GM12892 (cell line): ENCODE measurements at regions not wholly inside any gene's neighbourhood (a gene's known extent, or its start where the extent isn't known, plus 50 kb on each side); places are given as distances from the start of the nearest gene placed in this dataset.

Experiments
- POLR2A ChIP-seq: IDR thresholded peaks from 2 replicates; pipeline ENCODE4 v1.6.1; 2011; ENCODE audit warnings: low read depth, low read length, control low read depth
- POLR2AphosphoS5 ChIP-seq: IDR thresholded peaks from 2 replicates; pipeline ENCODE4 v1.6.1; 2011; ENCODE audit warnings: low read depth, low read length, control low read depth
- TAF1 ChIP-seq: IDR thresholded peaks from 2 replicates; pipeline ENCODE4 v1.6.1; 2011; ENCODE audit warnings: low read depth, mild to moderate bottlenecking, control low read depth, low read length, borderline replicate concordance

DNA sequence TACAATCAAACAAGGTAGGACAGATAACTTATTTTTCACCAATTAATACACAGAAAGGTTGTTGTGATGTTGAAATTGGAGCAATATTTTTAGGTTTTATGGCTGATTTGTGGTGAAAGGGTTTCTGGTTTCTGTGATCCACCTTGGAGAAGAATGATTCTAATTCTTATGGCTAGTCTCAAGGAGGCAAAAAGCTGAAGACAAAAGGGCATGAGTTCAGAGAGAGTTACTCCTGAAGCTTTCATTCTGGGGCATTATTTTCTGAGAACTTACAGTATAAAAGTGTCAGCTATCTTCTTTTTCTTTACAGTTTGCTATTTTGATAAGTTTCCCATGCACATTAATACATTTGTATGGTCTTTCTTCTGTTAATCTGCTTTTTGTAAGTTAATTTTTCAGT, 372.4 kb upstream of the CCDC179 start:
- TF ChIP-seq POLR2A (no peak), POLR2AphosphoS5 (no peak), TAF1 (no peak)
